GM12891 (cell line): ENCODE measurements at regions not wholly inside any gene's neighbourhood (a gene's known extent, or its start where the extent isn't known, plus 50 kb on each side); places are given as distances from the start of the nearest gene placed in this dataset.
"Not testable (repeated sequence)": the region's sequence is repeated elsewhere in the genome, so short reads cannot be mapped to it uniquely, and the experiment has no call there.

Source experiments
- DNase-seq: peaks from one replicate; pipeline ENCODE4 v3.0.0; 2011; ENCODE audit warnings: low spot score; ENCODE audit not compliant: insufficient read length
- FAIRE-seq: peaks from 2 replicates; lab custom pipeline; 2011; peaks lifted over from hg19 to GRCh38; lab: Jason Lieb, UNC
- PAX5 ChIP-seq: IDR thresholded peaks from 2 replicates; pipeline ENCODE4 v1.6.1; 2011; ENCODE audit warnings: low read length, moderate library complexity, mild to moderate bottlenecking; ENCODE audit not compliant: insufficient read depth, severe bottlenecking
- POLR2A ChIP-seq: IDR thresholded peaks from 2 replicates; pipeline ENCODE4 v1.6.1; 2011; ENCODE audit warnings: low read depth, low read length, control low read depth
- POLR2AphosphoS5 ChIP-seq: IDR thresholded peaks from 2 replicates; pipeline ENCODE4 v1.6.1; 2011; ENCODE audit warnings: low read depth, low read length, control low read depth
- POU2F2 ChIP-seq: IDR thresholded peaks from 2 replicates; pipeline ENCODE4 v1.6.1; 2011; ENCODE audit warnings: low read depth, mild to moderate bottlenecking, control low read depth, low read length, moderate library complexity
- SPI1 ChIP-seq: IDR thresholded peaks from 2 replicates; pipeline ENCODE4 v1.6.1; 2011; ENCODE audit warnings: low read depth, low read length, control low read depth
- TAF1 ChIP-seq: IDR thresholded peaks from 2 replicates; pipeline ENCODE4 v1.6.1; 2011; ENCODE audit warnings: low read depth, low read length, control low read depth

GRCh38 chr17:43345515-43345914, 53.3 kb upstream of the ARL4D start:
- not testable (repeated sequence) for FAIRE-seq, DNase-seq

- FAIRE-seq (no peak), DNase-seq (no peak)
- TF ChIP-seq SPI1 (no peak), POLR2AphosphoS5 (no peak), PAX5 (no peak), POU2F2 (no peak), TAF1 (no peak), POLR2A (no peak)
Observed at GRCh38 chr17:43344685-43345084, 54.1 kb upstream of the ARL4D start.

GRCh38 chr17:43342589-43342890, 56.3 kb upstream of the ARL4D start:
- no peak for FAIRE-seq
- TF ChIP-seq POU2F2 = no peak
- TF ChIP-seq SPI1 = no peak
- no peak for TF ChIP-seq POLR2AphosphoS5
- no peak for TF ChIP-seq PAX5
- TF ChIP-seq POLR2A = no peak
- TF ChIP-seq TAF1 = no peak
- no peak for DNase-seq

- TF ChIP-seq TAF1 (no peak), POU2F2 (no peak), SPI1 (no peak), POLR2A (no peak), POLR2AphosphoS5 (no peak), PAX5 (no peak)
- FAIRE-seq = no peak
- DNase-seq = no peak
Observed at GRCh38 chr17:43341715-43342588, 56.8 kb upstream of the ARL4D start.

GRCh38 chr17:43338886-43339516, 59.8 kb upstream of the ARL4D start:
- DNase-seq (no peak), FAIRE-seq (no peak)
- TF ChIP-seq TAF1 (no peak), POU2F2 (no peak), POLR2AphosphoS5 (no peak), POLR2A (no peak), SPI1 (no peak), PAX5 (no peak)

- FAIRE-seq (no peak), DNase-seq (no peak)
- TF ChIP-seq POLR2AphosphoS5 (no peak), TAF1 (no peak), PAX5 (no peak), POU2F2 (no peak), POLR2A (no peak), SPI1 (no peak)
Observed at GRCh38 chr17:43337684-43338428, 60.9 kb upstream of the ARL4D start.

- no peak for TF ChIP-seq POLR2A
- no peak for TF ChIP-seq TAF1
- no peak for TF ChIP-seq SPI1
- TF ChIP-seq PAX5 = no peak
- no peak for TF ChIP-seq POLR2AphosphoS5
- no peak for TF ChIP-seq POU2F2
- no peak for DNase-seq
- no peak for FAIRE-seq
Observed at GRCh38 chr17:43334738-43335402, 63.9 kb upstream of the ARL4D start.

GRCh38 chr17:43333433-43333943, 65.3 kb upstream of the ARL4D start:
- FAIRE-seq (no peak), DNase-seq (no peak)
- TF ChIP-seq PAX5 (no peak), TAF1 (no peak)

GRCh38 chr17:43332230-43332629, 66.6 kb upstream of the ARL4D start:
- FAIRE-seq = no peak

More at GRCh38 chr17:43332230-43332629, 66.6 kb upstream of the ARL4D start:
- TF ChIP-seq POLR2A (no peak), POU2F2 (no peak), POLR2AphosphoS5 (no peak), SPI1 (no peak)
- DNase-seq = no peak
